Ovary (tissue), 3 donors: ENCODE measurements at regions not wholly inside any gene's neighbourhood (a gene's known extent, or its start where the extent isn't known, plus 50 kb on each side); places are given as distances from the start of the nearest gene placed in this dataset.
"Not testable (repeated sequence)": the region's sequence is repeated elsewhere in the genome, so short reads cannot be mapped to it uniquely, and the experiment has no call there.

Experiments used
- CTCF ChIP-seq, 3 donors: fragments of 450-650 bp in 2 of 3; fragments of 200-600 bp in 1 of 3; IDR thresholded peaks; one replicate each; pipeline versions ENCODE4 v1.5.1 to v1.8.0; 2016 to 2022; ENCODE audit warnings: antibody characterized with exemption in 3 of 3, mild to moderate bottlenecking in 1 of 3
- EP300 ChIP-seq: sonication (generic); formaldehyde crosslinking; IDR thresholded peaks from one replicate; pipeline ENCODE4 v1.6.1; 2017; ENCODE audit warnings: antibody characterized with exemption
- POLR2A ChIP-seq: fragments of 450-650 bp; IDR thresholded peaks from one replicate; pipeline ENCODE4 v1.6.1; 2017; ENCODE audit warnings: antibody characterized with exemption, mild to moderate bottlenecking, moderate library complexity
- donor health status: DM: no; HTN: no; CAD: no.

- not testable (repeated sequence) for TF ChIP-seq CTCF (IDR thresholded peaks at IDR 0.05); EP300; POLR2A
These were observed 1373.8 kb upstream of the DEFB115 start for GRCh38 chr20:29883514-29884219.
